HCEC 1CT (cell line): ENCODE measurements at regions not wholly inside any gene's neighbourhood (a gene's known extent, or its start where the extent isn't known, plus 50 kb on each side); places are given as distances from the start of the nearest gene placed in this dataset.
"Not testable (repeated sequence)": the region's sequence is repeated elsewhere in the genome, so short reads cannot be mapped to it uniquely, and the experiment has no call there.

Experiments
- DNase-seq: peaks from one replicate; pipeline ENCODE4 v3.0.0-alpha.2; 2017

GRCh38 chr20:48024539-48024938, 239.3 kb upstream of the SULF2 start:
- DNase-seq: no peak

- not testable (repeated sequence) for DNase-seq
These were observed 235.4 kb upstream of the SULF2 start for GRCh38 chr20:48020696-48021095.

- DNase-seq: no peak
These were observed 234.7 kb upstream of the SULF2 start for GRCh38 chr20:48019940-48020339.

- no peak for DNase-seq
These were observed 234.2 kb upstream of the SULF2 start for GRCh38 chr20:48019496-48019895.

GRCh38 chr20:48018851-48019250, 233.6 kb upstream of the SULF2 start:
- DNase-seq: not testable (repeated sequence)

- DNase-seq: no peak
These were observed 232.7 kb upstream of the SULF2 start for GRCh38 chr20:48017992-48018391.

GRCh38 chr20:48017509-48017908, 232.2 kb upstream of the SULF2 start:
- DNase-seq: no peak

- no peak for DNase-seq
These were observed 230.9 kb upstream of the SULF2 start for GRCh38 chr20:48015943-48016723.

- DNase-seq: no peak
These were observed 230.0 kb upstream of the SULF2 start for GRCh38 chr20:48015141-48015910.

- DNase-seq: no peak
These were observed 227.2 kb upstream of the SULF2 start for GRCh38 chr20:48012401-48012974.

GRCh38 chr20:48011025-48011424, 225.7 kb upstream of the SULF2 start:
- DNase-seq: no peak

- no peak for DNase-seq
These were observed 225.3 kb upstream of the SULF2 start for GRCh38 chr20:48010623-48011022.

GRCh38 chr20:48008850-48009515, 223.7 kb upstream of the SULF2 start:
- no peak for DNase-seq

GRCh38 chr20:48007351-48007750, 222.1 kb upstream of the SULF2 start:
- no peak for DNase-seq

- DNase-seq: no peak
These were observed 221.0 kb upstream of the SULF2 start for GRCh38 chr20:48006036-48006833.

- DNase-seq: no peak
These were observed 217.7 kb upstream of the SULF2 start for GRCh38 chr20:48003021-48003420.

- no peak for DNase-seq
These were observed 217.3 kb upstream of the SULF2 start for GRCh38 chr20:48002517-48002970.

- DNase-seq: no peak
These were observed 213.9 kb upstream of the SULF2 start for GRCh38 chr20:47999166-47999565.

- DNase-seq: no peak
These were observed 213.5 kb upstream of the SULF2 start for GRCh38 chr20:47998736-47999135.

GRCh38 chr20:47995661-47996060, 210.4 kb upstream of the SULF2 start:
- no peak for DNase-seq

- DNase-seq: no peak
These were observed 208.5 kb upstream of the SULF2 start for GRCh38 chr20:47993817-47994216.

GRCh38 chr20:47993035-47993755, 207.9 kb upstream of the SULF2 start:
- no peak for DNase-seq
